HG03571 (cell line): ENCODE measurements at regions not wholly inside any gene's neighbourhood (a gene's known extent, or its start where the extent isn't known, plus 50 kb on each side); places are given as distances from the start of the nearest gene placed in this dataset.
A peak's percentile ranks its signal among the peaks of the same experiment; 100 is the strongest.

Experiments
- ATAC-seq: cut with Tn5 transposase; IDR thresholded peaks from one replicate; pipeline ENCODE4 v1.9.1; 2021; ENCODE audit not compliant: unreplicated experiment

DNA sequence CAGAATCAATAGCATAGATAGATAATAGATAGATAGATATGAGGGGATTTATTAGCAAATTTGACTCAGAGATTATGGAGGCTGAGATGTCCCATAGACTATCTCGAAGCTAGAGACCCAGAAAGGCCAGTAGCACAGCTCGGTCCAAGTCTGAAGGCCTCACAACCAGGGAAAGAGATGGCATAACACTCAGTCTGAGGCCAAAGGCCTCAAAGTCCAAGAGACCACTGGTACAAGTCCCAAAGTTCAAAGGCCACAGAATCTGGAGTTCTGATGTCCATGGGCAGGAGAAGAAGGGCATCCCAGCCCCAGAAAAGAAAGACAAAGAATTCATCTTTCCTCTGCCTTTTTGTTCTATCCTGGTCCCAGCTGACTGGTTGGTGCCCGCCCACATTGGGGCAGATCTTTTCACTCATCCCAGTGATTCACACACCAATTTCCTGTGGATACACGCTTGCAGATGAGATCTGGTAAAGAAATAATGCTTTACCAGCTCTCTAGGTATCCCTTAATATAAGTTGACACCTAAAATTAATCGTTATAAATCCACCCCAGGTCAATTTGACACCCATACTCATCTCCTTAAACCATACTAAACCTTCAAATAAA lies 127.8 kb upstream of the FBN2 start:
- no peak for ATAC-seq

DNA sequence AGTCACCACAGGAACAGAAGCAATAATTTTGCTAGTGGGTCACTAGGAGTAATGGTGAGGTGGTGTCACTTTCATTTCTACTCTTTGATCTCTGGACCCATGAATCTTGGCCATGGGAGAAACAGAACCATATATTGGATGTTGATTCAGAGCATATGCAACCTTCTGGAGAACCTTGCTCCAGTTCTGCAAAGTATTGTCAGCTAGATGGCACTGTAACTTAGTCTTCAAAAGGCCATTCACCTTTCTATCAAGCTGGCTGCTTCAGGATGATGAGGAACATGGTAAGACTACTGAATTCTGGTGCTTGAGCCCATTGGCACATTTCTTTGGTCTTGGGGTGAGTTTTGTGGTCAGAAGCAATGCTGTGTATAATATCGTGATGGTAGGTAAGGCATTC lies 129.1 kb upstream of the FBN2 start:
- no peak for ATAC-seq

DNA sequence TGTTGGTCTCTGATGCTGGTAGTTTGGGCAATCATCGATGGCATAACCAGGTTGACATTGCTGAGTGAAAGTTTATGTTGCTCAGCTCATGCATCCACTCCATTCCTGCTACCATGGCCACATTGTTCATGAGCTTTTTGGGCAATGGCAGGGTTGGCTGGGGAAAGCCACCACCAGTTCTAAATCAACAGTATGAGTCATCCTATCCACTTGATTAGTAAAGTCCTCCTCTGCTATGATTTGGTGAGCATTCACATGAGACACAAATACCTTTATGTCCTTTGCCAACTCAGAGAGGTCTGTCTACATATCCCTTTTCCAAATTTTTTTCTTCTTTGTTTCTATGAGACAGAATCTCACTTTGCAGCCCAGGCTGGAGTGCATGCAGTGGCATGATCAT lies 129.7 kb upstream of the FBN2 start:
- no peak for ATAC-seq

DNA sequence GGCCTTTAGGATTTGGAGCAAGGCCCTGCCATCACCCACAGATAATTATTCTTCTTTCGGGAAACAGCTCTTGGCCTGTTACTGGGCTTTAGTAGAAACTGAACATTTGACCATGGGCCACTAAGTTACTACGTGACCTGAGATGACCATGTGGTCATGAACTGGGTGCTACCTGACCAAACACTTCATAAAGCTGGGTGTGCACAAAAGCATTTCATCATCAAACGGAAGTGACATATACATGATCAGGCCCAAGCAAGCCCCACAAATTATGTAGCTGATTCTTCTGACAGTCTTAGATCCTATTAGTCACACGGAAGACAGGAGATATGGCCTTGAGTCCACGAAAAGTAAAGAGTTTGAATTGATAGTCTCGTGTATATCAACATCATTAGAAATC lies 130.9 kb upstream of the FBN2 start:
- ATAC-seq = no peak

DNA sequence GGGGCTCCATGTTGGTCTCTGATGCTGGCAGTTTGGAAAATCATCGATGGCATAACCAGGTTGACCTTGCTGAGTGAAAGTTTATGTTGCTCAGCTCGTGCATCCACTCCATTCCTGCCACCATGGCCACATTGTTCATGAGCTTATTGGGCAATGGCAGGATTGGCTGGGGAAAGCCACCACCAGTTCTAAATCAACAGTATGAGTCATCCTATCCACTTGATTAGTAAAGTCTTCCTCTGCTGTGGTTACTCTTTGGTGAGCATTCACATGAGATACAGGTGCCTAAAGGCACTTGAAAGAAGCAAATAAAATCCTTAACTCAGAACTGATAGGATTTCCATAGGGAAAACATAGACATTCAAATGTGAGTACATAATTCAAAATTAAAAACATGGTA lies 131.8 kb upstream of the FBN2 start:
- no peak for ATAC-seq

DNA sequence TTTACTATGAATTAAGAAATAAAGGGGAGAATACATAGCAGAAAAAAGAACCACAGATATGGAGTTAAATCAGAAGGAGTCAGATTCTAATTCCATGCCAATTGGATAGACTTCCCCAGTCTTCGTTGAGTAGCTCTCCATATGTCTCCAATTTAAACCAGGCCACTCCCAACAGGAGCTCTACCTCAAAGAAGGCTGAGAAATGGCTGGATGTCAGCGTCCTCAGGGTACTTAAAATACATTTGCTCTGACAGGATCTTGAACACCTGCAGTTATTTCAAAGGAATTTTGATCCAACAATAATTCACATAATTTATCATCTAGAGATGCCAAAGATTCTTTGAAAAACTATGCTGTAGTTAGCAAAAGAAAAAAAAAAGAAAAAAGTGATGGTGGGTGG lies 133.9 kb upstream of the FBN2 start:
- ATAC-seq = no peak

DNA sequence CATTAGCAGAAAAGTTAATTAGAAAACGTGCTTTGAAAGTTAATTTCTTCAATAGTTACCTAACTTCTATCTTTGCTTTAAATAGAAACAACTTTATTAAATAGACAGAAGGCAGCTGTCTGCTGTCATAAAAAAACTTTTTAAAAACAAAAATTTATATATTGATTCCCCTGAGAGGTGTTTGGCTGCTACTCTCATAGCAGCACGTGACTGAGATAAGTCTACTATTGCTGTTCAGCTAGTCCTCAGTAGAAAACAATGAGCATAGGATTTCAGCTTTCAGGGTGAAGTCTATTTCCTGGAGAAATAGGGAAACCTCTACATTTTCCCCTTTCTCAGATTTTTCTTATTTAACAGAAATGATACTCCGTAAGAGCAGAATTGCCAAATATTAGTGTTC lies 135.0 kb upstream of the FBN2 start:
- no peak for ATAC-seq

DNA sequence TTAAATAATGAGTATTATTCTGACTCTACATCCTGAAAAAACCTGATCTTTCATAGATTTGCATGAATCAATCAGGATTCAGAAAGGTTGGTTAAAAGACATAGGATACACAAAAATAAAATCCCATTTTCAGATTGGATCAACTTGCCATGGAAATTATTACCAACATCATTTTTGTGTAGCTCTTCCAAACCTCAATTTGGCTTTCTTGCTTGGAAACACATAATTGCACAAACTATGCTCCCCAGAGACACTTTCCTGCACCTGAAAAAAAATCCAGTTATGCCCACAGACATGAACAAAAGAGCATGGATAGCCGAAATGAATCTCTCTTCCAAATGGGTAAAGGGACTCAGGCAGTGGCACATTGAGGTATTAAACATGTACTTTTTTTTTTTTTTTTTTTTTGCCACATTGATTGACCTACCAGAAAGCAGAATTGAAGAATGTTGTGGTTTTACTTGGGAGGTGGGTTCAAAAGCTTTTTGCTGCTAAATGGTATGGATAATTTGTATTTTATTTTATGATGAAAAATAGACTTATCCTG lies 135.4 kb upstream of the FBN2 start:
- ATAC-seq = no peak

DNA sequence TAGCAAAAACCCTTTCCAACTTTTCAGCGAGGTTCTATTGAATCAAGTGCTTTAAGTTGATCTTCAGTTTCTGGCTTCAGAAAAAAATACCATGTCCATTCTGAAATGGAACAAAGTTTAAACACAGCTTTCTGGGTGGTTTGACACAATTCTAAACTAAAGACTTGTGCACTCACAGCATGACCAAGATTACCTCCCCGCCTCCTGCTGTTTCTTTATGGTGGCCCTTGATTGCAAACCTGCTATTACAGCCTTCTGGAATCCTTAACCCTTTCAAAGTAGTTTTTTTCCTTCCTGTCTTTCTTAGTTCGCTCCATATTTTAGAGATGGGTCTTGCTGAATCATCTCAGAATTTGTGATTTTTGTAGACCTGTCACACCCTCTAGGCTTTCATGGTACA lies 135.9 kb upstream of the FBN2 start:
- ATAC-seq = no peak

DNA sequence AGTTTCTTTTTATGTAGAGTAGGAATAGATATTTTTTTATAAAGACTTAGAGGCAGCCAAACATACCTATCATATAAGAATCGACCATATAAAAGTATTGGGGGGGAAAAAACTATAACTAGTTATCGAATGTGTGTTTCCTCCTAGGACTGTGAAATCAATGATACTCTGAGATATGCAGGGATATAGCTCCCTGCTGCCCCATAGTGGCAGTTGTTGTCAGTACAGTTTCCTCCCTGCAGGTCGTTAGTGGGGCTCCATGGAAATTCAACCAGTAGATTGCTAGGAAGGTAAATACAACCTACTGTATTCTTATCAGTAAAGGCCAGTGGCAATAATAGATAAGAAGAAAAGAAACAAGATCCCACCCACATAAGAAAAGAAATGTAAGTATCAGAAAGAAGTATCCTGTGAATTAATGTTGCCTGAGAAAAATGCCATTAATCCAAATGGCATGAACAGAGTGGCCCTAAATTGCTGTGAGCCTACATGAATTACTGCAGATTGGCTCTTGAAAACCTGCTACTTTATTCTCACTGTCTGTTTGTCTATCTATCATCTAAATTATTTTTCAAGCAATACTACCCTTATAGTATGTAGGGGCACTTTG lies 136.9 kb upstream of the FBN2 start:
- ATAC-seq = peak; percentile 89

DNA sequence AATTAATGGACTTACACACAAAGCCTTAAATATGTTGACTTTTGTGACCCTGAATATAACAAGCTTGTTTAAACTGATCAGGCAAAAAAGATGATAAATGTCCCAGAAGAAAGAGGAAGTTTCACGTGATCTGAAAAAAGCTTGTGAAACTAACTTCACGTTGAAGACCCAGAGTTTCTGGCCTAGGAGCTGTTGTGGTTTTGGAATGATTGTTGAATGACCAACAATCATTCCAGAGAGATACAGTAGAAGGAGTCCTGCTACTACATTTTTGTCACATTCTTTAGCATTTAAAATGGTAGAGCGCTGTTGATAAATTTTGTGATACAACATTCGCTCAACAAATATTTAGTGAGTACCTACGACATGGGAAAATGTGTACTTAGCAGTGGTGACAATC lies 143.1 kb upstream of the FBN2 start:
- no peak for ATAC-seq

DNA sequence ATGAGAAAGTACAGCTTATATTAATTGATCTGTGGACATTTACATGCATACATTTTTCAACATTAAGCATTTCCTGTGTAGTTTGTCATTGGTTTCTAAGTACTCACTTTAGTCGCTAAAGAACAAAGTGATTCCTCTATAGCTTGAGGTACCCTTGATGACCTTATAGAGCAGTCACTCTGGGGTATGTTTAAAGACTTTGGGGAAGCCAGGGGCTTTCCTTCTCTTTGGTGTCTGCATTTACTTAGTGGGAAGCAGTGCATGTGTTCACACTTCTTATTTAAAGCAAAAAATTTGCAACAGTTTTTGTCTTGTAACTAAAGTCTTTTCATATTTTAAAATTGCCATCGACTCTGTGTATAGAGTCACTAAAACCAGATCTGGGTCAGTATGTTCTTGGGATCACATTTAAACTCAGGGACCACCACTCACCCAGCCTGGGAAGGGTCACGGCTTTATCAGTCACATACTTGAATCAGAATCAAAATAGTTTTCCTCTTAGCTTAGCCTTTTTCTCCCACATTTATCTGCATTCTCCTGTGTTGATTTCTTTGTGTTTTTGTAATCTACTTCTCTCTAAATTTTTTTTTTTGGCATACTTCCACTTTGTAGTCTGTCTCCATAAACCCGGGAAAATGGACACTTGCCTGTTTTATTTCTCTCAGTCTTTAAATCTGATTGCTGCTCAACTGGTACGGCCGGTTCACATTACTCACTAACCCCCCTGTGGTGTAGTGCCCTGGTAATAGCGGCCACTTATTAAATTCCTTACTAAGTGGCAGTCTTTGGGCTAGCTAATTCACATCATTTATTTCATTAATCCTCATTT lies 143.9 kb upstream of the FBN2 start:
- ATAC-seq = no peak

DNA sequence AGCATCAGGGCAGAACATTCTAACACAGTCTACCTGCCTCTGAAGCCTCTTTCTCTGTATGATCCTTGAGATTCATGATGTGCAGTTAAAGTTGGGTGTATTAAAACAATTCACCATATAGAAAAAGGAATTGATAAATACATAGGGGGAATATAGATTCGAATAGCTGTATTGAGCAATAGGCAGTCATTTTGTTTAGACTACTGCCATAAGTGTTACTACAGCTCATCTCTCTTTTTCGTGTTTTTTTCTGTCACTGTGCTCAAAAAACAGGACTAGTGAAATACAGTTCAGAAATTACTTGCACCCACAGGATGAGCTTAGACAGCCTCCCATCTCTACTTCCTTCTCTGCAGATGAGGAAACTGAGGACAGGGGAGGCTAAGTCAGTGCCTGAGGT lies 144.6 kb upstream of the FBN2 start:
- ATAC-seq = no peak

DNA sequence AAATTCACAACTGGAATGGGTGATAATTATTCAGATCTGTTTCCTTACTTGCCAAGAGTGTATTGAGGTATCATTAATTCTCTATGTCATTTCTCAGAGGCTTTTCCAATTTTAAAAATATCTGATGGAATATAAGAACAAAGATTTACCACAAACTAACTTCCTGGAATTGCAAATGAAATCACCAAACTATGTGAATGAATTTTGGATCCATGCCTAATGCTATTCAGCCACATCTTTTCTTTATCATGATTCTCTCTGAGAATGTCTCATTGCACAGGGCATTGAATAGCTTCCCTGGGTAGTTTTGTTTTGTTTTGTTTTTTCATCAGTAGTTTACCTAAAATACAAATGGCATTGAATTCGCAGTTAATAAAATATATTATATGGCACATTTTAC lies 146.9 kb upstream of the FBN2 start:
- no peak for ATAC-seq

DNA sequence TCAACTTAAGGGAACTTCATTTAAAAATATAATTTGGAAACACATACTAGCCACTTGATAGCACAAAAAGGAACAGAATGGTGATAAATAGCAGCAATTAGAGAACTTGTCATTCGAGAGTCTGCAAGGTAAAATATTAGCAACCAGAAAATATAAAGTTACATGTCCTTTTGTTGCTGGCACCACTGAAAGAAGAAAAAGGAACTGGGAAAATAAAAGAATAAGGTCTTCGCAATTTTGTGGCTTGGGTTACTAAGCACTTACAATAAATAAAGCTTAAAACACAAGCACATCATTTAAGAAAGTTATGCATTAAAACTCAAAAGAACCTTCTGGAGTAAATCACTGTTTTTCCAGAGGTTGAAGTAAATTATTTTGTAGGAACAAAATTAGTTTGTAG lies 149.9 kb upstream of the FBN2 start:
- no peak for ATAC-seq

DNA sequence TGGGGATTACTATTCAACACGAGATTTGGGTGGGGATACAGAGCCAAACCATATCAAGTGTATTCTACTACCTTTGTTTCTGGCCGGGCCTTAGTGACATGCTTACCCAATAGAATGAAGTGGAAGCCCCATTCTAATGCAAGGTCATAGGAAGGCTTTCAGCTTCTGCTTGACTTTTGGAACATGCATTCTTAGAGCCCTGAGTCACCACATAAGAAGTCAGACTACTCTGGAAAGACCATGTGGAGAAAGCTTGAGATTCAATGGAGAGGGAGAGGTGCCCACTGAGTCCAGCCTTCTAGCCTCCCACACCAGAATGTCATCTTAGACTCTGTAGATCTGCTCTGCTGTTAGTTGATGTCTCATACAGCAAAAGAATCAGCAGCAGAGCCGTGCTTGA lies 155.7 kb upstream of the FBN2 start:
- no peak for ATAC-seq

DNA sequence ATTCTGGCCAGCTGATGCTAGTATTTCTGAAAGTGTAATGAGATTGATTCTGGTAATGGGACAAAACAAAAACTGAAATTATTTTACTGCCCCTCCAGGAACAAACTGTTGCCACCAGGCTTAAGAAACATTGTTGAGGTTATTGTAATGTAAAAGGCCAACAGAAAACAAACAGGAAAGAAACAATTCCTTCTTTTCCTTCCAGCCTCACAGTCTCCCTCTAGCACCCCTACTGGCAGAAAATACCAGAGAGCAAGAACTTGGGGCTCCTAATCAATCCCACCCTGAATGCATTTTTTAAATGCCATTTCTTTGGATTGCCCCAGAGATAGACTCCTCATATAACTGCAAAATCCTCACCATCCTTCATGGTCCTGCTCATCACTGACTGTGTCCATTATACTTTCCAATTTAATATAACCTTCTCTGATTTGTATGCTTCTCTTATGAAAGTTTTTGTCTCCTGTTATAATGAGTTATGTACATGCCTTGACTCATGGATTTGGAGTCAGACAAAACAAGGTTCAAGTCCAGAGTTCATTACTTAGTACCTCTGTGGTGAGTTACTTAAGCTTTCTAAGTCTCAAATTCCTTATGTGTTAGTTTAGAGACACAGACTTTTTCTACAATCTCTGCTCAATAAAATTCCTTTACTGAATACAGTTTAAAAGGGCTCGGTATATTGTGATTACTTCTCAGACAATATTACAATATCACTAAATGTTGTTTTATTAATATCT lies 157.9 kb upstream of the FBN2 start:
- no peak for ATAC-seq

DNA sequence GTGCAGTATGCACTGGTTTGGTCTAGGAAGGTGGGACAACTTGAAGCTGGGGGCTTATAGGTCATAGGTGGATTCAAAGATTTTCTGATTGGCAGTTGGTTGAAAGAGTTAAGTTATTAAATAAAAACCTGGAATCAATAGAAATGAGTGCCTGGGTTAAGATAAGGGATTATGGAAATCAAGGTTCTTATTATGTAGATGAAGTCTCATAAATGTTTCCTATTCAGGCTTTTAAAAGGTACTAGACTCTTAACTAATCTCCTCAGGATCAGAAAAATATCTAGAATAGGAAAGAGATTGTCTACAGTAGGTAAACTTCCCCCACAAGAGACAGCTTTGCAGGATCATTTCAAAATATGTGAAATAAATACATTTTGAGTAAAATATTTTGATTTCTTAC lies 163.3 kb upstream of the FBN2 start:
- ATAC-seq = no peak

DNA sequence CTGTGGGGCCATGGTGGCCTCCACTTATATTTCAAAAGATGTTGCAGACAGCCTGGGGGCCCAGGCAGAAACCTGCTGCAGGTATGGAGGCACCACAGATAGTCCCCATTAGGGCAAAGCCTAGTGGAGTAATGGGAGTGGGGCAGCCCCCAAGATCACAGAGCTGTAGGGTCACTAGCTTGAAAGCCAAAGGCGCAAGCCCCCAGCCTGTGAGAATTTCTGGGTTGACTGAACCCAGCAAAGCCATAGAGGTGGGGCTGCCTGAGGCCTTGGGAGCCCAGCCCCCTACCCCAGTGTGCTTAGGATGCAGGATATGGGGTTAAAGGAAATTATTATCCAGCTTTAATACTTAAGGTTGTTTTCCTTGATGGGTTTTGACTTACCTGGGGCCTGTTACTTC lies 165.3 kb upstream of the FBN2 start:
- no peak for ATAC-seq

DNA sequence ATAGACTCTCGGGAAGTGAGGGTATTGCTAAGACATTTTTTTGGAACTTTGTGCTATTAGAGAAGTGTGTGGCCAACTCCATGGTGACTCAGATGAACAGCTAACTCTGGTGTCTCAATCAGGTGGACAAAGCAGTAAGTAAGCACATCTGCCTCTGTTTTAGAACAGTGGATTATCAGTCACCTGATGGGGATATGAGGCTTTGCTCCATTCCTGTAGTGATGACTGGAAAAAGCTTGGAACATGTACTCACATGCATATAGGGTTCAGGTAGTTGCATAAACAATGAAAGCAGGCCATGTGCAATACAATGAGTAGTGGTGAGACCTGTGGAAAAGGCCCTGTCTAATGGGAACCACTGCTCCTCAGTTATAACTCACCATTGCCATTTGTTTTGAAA lies 168.2 kb upstream of the FBN2 start:
- ATAC-seq = no peak

DNA sequence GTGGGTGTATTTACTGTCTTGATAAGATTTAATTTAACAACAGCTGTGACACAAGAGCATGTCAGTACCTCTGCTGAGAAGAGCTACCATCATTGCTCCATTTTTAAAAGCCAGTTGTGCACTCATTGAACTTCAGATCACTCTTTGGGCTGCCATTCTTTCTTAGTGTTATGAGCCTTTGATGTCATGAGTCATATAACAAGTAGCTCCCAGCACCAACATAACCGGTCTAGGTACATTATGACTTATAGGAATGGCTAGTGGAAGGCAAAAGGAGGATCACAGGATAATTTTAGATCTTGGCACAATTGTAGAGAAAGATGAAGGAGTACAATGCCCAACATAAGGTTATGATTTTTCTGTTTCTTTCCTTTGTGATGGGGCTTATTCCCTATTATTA lies 170.8 kb upstream of the FBN2 start:
- no peak for ATAC-seq

DNA sequence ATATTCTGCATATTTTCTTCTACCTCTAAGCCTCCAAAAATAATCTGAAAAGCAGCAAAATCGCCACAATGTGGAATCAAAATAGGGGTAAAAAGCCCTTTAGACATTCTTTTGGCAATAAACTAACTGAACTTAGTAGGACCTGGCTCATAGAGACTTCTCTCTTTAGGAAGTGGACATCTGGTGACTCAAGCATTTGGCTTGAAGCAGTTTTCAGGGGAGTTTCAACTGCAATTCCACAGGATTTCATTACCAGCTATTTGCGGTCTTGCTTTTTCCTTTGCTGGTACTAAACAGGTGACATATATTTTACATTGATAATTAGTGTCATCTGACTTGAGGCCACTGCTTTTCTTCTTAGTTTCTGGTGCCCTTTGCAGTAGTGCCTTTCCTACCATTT lies 173.2 kb upstream of the FBN2 start:
- ATAC-seq = no peak
